OCI-LY1 (cell line): ENCODE measurements at regions not wholly inside any gene's neighbourhood (a gene's known extent, or its start where the extent isn't known, plus 50 kb on each side); places are given as distances from the start of the nearest gene placed in this dataset.

Experiments used
- CTCF ChIP-seq: fragments of 200-600 bp; sonication (generic), shearing (Covaris generic); IDR thresholded peaks from 2 replicates; pipeline ENCODE4 v1.5.1; 2017; ENCODE audit warnings: mild to moderate bottlenecking, antibody characterized with exemption, low read length, moderate library complexity, mixed read lengths
- EZH2 ChIP-seq: fragments of 200-600 bp; sonication (generic), shearing (Covaris generic); IDR thresholded peaks from 2 replicates; pipeline ENCODE4 v1.8.0; 2017; ENCODE audit warnings: borderline replicate concordance, mixed run types, mild to moderate bottlenecking, antibody characterized with exemption, low read length, moderate library complexity, mixed read lengths

DNA sequence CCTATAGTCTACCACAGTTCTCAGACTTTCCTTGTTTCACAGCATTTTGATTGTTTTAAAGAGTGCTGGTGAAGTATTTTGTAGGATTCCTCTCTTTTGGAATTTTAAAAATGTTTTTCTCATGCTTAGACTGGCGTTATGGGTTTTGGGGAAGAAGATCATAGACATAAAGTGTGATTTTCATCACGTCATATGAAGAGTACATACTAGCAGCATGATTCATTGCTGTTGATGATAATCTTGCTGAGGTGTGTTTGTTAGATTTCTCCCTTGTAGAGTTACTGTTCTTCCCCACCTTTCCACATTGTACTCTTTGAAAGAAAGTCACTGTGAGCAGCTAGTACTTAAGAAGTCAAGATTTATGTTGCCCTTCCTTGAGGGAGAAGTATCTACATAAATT is 396.1 kb upstream of the GNPDA2 start:
- TF ChIP-seq EZH2: no peak
- TF ChIP-seq CTCF: no peak
